HG02840 (cell line): ENCODE measurements at regions not wholly inside any gene's neighbourhood (a gene's known extent, or its start where the extent isn't known, plus 50 kb on each side); places are given as distances from the start of the nearest gene placed in this dataset.
"Not testable (repeated sequence)": the region's sequence is repeated elsewhere in the genome, so short reads cannot be mapped to it uniquely, and the experiment has no call there.

Experiments used
- ATAC-seq: cut with Tn5 transposase; IDR thresholded peaks from one replicate; pipeline ENCODE4 v1.9.1; 2021; ENCODE audit warnings: mild to moderate bottlenecking, moderate library complexity, moderate number of reproducible peaks; ENCODE audit not compliant: unreplicated experiment, low FRiP score

DNA sequence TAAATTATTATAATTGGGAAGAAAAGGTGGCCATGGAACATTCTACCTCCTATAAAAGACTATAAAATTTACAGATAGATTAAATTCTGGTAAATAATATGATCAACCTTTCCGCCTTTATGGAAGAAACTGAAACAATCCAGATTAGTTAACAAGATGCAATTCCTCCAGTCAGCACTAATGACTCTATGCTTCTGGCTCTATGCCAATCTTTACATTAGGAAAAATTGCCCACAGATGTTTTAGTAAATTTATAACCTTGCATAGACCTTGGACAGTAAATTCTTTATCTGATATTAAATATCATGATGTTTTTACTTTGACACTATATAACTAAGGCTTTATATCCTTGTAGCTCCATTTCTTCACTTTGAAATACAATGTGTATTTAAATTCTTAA is 2302.5 kb downstream of the ARAP2 start:
- no peak for ATAC-seq

GRCh38 chr4:33948921-33949320 is 2295.4 kb downstream of the ARAP2 start:
- ATAC-seq, result no peak

DNA sequence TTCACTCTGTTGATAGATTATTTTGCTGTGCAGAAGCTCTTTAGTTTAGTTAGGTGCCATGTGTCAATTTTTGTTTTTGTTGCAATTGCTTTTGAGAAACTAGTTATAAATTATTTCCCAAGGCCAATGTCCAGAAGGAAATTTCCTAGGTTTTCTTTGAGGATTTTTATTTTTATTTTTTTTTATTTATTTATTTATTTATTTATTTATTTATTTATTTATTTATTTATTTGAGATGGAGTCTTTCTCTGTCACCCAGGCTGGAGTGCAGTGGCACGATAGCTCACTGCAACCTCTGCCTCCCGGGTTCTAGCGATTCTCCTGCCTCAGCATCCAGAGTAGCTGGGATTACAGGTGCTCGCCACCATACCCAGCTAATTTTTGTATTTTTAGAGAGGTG is 2290.5 kb downstream of the ARAP2 start:
- not testable (repeated sequence) for ATAC-seq

DNA sequence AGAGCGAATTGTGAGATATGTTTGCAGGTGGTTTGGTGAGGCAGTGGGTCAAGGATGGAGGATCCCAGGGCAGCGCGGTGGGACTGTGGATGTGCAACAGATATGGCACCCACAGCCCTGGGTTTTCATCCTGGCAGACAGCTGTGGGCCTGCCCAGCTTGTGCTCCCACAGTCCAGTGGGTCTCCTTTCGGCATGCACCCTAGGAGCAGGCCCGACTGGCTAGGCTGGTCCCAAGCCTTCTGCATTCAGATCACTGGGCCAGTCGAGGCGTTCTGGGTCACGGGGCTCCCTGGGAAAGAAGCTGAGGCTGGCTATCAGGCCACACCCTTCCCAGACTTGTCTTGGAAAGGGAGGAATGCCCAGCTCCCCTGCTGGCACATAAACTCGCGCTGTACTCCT is 2289.6 kb downstream of the ARAP2 start:
- ATAC-seq, result no peak

GRCh38 chr4:33959519-33959918 is 2284.8 kb downstream of the ARAP2 start:
- no peak for ATAC-seq

- no peak for ATAC-seq
Measured at GRCh38 chr4:33961761-33962160, 2282.6 kb downstream of the ARAP2 start.

- ATAC-seq, result no peak
Measured at GRCh38 chr4:33966808-33967207, 2277.5 kb downstream of the ARAP2 start.

DNA sequence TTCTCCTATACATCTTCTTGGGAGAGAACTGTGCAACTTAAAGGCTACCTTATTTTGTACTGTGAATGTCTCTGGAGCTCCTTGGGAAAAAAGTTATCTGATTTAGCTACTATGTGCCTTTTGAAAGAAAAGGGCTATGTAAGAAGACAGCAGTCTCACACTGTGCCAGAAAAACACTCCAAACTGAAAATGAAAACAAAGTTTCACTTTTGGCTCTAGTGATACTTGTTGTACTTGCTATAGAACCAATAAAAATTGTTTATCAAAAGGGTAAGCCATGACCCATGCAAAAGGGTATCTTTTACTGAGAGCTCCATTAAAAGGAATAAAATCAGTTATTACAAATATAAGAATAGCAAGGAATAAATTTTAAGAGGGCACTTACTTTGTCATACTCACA is 2270.0 kb downstream of the ARAP2 start:
- ATAC-seq, result no peak

DNA sequence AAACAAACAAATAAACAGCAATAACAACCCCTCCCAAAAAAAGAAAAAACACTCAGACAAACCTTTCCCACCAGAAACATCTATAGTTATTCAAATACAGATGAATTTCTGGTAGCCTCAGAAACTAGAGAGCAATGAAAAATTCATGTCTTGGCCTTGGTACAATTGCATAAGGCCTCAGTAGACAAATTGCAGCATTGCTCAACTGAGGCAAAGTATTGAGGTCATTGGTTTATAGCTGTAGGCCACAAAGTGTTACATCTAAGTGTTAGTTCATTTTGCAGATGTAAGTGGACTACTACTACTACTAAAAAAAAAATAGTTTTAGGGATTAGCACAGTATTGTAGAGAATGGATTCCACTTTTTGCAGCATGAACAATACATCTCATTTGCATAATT is 2268.3 kb downstream of the ARAP2 start:
- ATAC-seq, result no peak

- ATAC-seq, result not testable (repeated sequence)
Measured at GRCh38 chr4:33979781-33980180, 2264.5 kb downstream of the ARAP2 start.

- no peak for ATAC-seq
Measured at GRCh38 chr4:33980361-33980760, 2264.0 kb downstream of the ARAP2 start.

GRCh38 chr4:33989820-33990443 is 2254.4 kb downstream of the ARAP2 start:
- no peak for ATAC-seq

- ATAC-seq, result no peak
Measured at GRCh38 chr4:33996075-33996718, 2248.1 kb downstream of the ARAP2 start.

DNA sequence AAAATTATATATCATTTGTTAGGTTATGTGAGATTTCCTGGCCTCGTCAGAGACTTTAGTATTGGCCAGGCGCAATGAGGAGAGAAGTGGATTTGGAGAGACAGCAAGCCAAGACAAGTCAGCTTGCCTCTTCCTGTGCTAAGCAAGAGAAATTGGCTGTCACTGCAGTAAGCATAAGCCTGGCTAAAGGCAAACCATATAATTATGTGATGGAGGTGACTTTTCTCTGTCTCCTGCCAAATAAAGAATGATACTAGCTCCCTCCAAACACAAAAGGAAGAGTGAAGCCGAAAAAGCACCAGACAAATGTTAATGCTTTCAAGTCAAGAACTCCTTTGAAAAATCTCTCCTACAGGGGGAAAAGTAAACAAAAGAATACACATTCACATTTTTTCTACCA is 2246.0 kb downstream of the ARAP2 start:
- no peak for ATAC-seq

- ATAC-seq, result no peak
Measured at GRCh38 chr4:34000356-34000755, 2244.0 kb downstream of the ARAP2 start.

- ATAC-seq, result not testable (repeated sequence)
Measured at GRCh38 chr4:34006540-34006939, 2237.8 kb downstream of the ARAP2 start.

DNA sequence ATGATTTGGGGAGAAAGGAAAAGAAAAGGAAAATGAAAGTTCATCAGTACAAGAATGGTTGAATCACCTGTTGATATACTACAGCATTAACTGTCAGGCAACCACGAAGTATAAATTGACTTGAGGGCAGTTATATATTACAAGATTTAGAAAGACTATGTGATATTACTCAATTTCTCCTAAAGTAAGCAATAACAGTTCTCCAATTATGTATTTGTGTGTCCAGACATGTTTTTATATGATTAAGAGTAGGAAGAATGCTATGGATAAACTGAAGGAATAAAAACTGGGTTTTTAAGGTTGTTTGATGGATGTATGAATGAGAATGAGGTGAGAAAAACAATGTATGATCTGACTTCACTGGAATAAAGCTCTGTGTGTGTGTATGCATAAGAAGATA is 2234.4 kb downstream of the ARAP2 start:
- ATAC-seq, result no peak

DNA sequence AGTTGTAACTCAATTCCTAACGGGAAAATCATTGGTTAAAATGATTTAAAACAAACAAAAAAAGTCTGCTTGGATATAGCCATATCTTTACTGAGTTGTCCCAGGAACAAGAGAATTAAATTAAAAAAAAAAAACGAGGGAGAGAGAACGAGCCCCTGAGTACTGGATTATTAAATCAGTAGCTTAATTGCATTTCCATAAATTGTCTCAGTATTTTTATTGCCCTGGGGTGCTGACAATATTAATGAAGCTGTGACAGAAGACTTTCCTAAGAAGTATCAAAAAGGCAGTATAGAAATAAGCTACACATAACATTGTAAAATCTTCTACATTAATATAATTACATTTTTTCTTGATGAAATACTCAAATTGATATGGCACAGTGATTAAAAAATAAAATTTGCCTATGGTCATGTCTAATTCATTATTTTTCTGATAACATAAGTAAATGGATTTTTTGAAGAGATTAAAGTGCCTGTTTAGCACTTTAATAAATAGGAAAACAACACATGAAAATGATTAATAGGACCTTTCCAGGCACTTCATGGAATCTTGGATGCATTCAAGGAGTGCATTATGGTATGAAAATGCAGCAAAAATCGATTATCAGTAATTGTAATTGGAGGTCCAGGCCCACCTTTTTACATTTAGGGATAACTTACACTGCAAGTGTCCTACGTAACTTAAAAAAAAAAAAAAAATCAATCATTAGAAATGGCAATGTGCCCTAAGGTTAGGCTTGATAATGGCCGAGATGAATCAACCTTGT is 2233.4 kb downstream of the ARAP2 start:
- no peak for ATAC-seq

DNA sequence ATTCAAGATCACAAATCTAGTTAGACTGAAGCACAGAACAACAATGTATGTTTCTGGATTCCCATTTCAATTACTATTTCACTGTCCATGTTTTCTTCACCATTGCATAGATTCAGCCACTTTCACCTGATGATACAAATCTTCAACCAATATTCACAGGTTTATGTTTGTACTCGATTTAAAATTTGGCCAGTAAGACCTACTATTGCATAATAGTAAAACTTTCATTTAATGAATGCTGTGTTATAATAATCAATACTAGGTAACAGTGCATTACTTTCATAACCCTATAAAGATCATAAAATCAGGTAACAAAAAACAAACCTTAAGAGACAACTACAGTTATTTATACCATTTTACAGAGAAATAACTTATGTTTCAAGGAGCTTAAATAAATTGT is 2209.1 kb downstream of the ARAP2 start:
- ATAC-seq, result no peak

DNA sequence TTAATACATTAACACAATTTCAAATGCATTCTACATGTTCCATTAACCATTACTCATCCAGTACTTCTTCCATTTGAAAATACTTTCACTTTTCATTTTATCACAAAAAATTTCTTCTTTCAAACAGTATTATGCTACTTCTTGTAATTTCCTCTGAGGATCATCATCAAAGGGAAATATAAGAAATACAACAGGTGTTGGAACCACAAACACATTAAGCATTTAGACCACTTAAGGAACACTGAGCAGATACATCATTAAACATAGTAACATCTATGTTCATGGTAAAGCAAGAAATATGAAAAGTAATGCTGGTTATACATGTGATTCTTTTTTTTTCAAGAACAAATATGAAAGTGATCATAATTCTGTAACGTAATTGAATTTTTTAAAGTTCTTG is 2207.0 kb downstream of the ARAP2 start:
- ATAC-seq, result no peak

- no peak for ATAC-seq
Measured at GRCh38 chr4:34039766-34040165, 2204.5 kb downstream of the ARAP2 start.

GRCh38 chr4:34043131-34043530 is 2201.2 kb downstream of the ARAP2 start:
- ATAC-seq, result no peak
